ENCODE measurements at regions not wholly inside any gene's neighbourhood (a gene's known extent, or its start where the extent isn't known, plus 50 kb on each side); places are given as distances from the start of the nearest gene placed in this dataset.
"Not testable (repeated sequence)": the region's sequence is repeated elsewhere in the genome, so short reads cannot be mapped to it uniquely, and the experiment has no call there.

- ATAC-seq (replicated peaks; ENCODE audit: extremely low read depth, poor library complexity, severe bottlenecking): no peak
- DNase-seq (ENCODE audit: low spot score in 2 of 2): no peak
- no peaks in the 10 kb centered on the region for H3K9me3 Mint-ChIP-seq
- no peak overlapping the region for H3K27ac Mint-ChIP-seq (ENCODE audit: low read depth)
- H3K4me3 Mint-ChIP-seq: no peak overlapping the region
- H3K4me1 Mint-ChIP-seq: no peaks in the 10 kb centered on the region
- H3K27me3 Mint-ChIP-seq: peaks cover 14% of the 10 kb centered on the region
- no peaks in the 10 kb centered on the region for H3K36me3 Mint-ChIP-seq (ENCODE audit: insufficient read depth)
These were observed 109.5 kb downstream of the RPLP1 start for GRCh38 chr15:69562116-69562515.

- no peaks in the 10 kb centered on the region for H3K36me3 Mint-ChIP-seq (ENCODE audit: insufficient read depth)
- H3K4me3 Mint-ChIP-seq: no peak overlapping the region
- no peaks in the 10 kb centered on the region for H3K9me3 Mint-ChIP-seq
- ATAC-seq (replicated peaks; ENCODE audit: extremely low read depth, poor library complexity, severe bottlenecking): no peak
- no peak for DNase-seq (ENCODE audit: low spot score in 2 of 2)
- H3K27ac Mint-ChIP-seq (ENCODE audit: low read depth): no peak overlapping the region
- no peaks in the 10 kb centered on the region for H3K4me1 Mint-ChIP-seq
- H3K27me3 Mint-ChIP-seq: peaks cover 14% of the 10 kb centered on the region
These were observed 109.9 kb downstream of the RPLP1 start for GRCh38 chr15:69562564-69562963.

GRCh38 chr15:69565066-69565655 lies 112.5 kb downstream of the RPLP1 start:
- Mint-ChIP-seq H3K27ac (ENCODE audit: low read depth) (no peak overlapping the region), H3K27me3 (peaks cover 14% of the 10 kb centered on the region), H3K4me1 (no peaks in the 10 kb centered on the region), H3K36me3 (ENCODE audit: insufficient read depth) (no peaks in the 10 kb centered on the region), H3K4me3 (no peak overlapping the region), H3K9me3 (no peaks in the 10 kb centered on the region)
- ATAC-seq (replicated peaks; ENCODE audit: extremely low read depth, poor library complexity, severe bottlenecking) (no peak), DNase-seq (ENCODE audit: low spot score in 2 of 2) (no peak)

GRCh38 chr15:69567238-69567760 lies 114.7 kb downstream of the RPLP1 start:
- not testable (repeated sequence) for H3K4me1 Mint-ChIP-seq; DNase-seq (ENCODE audit: low spot score in 2 of 2); H3K9me3 Mint-ChIP-seq; H3K4me3 Mint-ChIP-seq; ATAC-seq (replicated peaks; ENCODE audit: extremely low read depth, poor library complexity, severe bottlenecking); H3K27ac Mint-ChIP-seq (ENCODE audit: low read depth); H3K27me3 Mint-ChIP-seq; H3K36me3 Mint-ChIP-seq (ENCODE audit: insufficient read depth)

- no peak overlapping the region for H3K4me3 Mint-ChIP-seq
- no peak overlapping the region for H3K27ac Mint-ChIP-seq (ENCODE audit: low read depth)
- ATAC-seq (replicated peaks; ENCODE audit: extremely low read depth, poor library complexity, severe bottlenecking): no peak
These were observed 115.8 kb downstream of the RPLP1 start for GRCh38 chr15:69568173-69569009.

GRCh38 chr15:69570454-69570853 lies 117.8 kb downstream of the RPLP1 start:
- ATAC-seq (replicated peaks; ENCODE audit: extremely low read depth, poor library complexity, severe bottlenecking): no peak
- no peak for DNase-seq (ENCODE audit: low spot score in 2 of 2)
- Mint-ChIP-seq H3K27ac (ENCODE audit: low read depth) (no peak overlapping the region), H3K27me3 (no peaks in the 10 kb centered on the region), H3K4me3 (no peak overlapping the region), H3K36me3 (ENCODE audit: insufficient read depth) (no peaks in the 10 kb centered on the region), H3K9me3 (no peaks in the 10 kb centered on the region), H3K4me1 (no peaks in the 10 kb centered on the region)

More at GRCh38 chr15:69568173-69569009, 115.8 kb downstream of the RPLP1 start:
- Mint-ChIP-seq H3K36me3 (ENCODE audit: insufficient read depth) (no peaks in the 10 kb centered on the region), H3K27me3 (no peaks in the 10 kb centered on the region), H3K9me3 (no peaks in the 10 kb centered on the region), H3K4me1 (no peaks in the 10 kb centered on the region)
- no peak for DNase-seq (ENCODE audit: low spot score in 2 of 2)

- Mint-ChIP-seq H3K4me3 (no peak overlapping the region), H3K4me1 (peaks cover 3% of the 10 kb centered on the region)
- ATAC-seq (replicated peaks; ENCODE audit: extremely low read depth, poor library complexity, severe bottlenecking): no peak
These were observed 118.4 kb downstream of the RPLP1 start for GRCh38 chr15:69570997-69571396.

GRCh38 chr15:69573278-69573677 lies 120.7 kb downstream of the RPLP1 start:
- H3K9me3 Mint-ChIP-seq; H3K27ac Mint-ChIP-seq (ENCODE audit: low read depth); H3K4me3 Mint-ChIP-seq; H3K27me3 Mint-ChIP-seq; DNase-seq (ENCODE audit: low spot score in 2 of 2); H3K36me3 Mint-ChIP-seq (ENCODE audit: insufficient read depth); ATAC-seq (replicated peaks; ENCODE audit: extremely low read depth, poor library complexity, severe bottlenecking): not testable (repeated sequence)
- peaks cover 22% of the 10 kb centered on the region for H3K4me1 Mint-ChIP-seq

More at GRCh38 chr15:69570997-69571396, 118.4 kb downstream of the RPLP1 start:
- H3K27me3 Mint-ChIP-seq: no peaks in the 10 kb centered on the region
- no peak overlapping the region for H3K27ac Mint-ChIP-seq (ENCODE audit: low read depth)
- no peaks in the 10 kb centered on the region for H3K36me3 Mint-ChIP-seq (ENCODE audit: insufficient read depth)
- no peaks in the 10 kb centered on the region for H3K9me3 Mint-ChIP-seq
- DNase-seq (ENCODE audit: low spot score in 2 of 2): no peak

- H3K27ac Mint-ChIP-seq (ENCODE audit: low read depth): no peak overlapping the region
- no peaks in the 10 kb centered on the region for H3K9me3 Mint-ChIP-seq
- no peak for ATAC-seq (replicated peaks; ENCODE audit: extremely low read depth, poor library complexity, severe bottlenecking)
- H3K27me3 Mint-ChIP-seq: no peaks in the 10 kb centered on the region
- H3K4me1 Mint-ChIP-seq: peaks cover 28% of the 10 kb centered on the region
- DNase-seq (ENCODE audit: low spot score in 2 of 2): no peak
- H3K4me3 Mint-ChIP-seq: no peak overlapping the region
- peaks cover 1% of the 10 kb centered on the region for H3K36me3 Mint-ChIP-seq (ENCODE audit: insufficient read depth)
These were observed 121.3 kb downstream of the RPLP1 start for GRCh38 chr15:69573815-69574475.

- DNase-seq (ENCODE audit: low spot score in 2 of 2) (no peak), ATAC-seq (replicated peaks; ENCODE audit: extremely low read depth, poor library complexity, severe bottlenecking) (no peak)
- no peaks in the 10 kb centered on the region for H3K9me3 Mint-ChIP-seq
- no peak overlapping the region for H3K4me3 Mint-ChIP-seq
- H3K36me3 Mint-ChIP-seq (ENCODE audit: insufficient read depth): peaks cover 1% of the 10 kb centered on the region
- peaks cover 28% of the 10 kb centered on the region for H3K4me1 Mint-ChIP-seq
- no peak overlapping the region for H3K27ac Mint-ChIP-seq (ENCODE audit: low read depth)
- no peaks in the 10 kb centered on the region for H3K27me3 Mint-ChIP-seq
These were observed 121.9 kb downstream of the RPLP1 start for GRCh38 chr15:69574506-69574905.

- no peak overlapping the region for H3K27ac Mint-ChIP-seq (ENCODE audit: low read depth)
- DNase-seq (ENCODE audit: low spot score in 2 of 2): no peak
- peaks cover 1% of the 10 kb centered on the region for H3K36me3 Mint-ChIP-seq (ENCODE audit: insufficient read depth)
- no peaks in the 10 kb centered on the region for H3K27me3 Mint-ChIP-seq
- H3K9me3 Mint-ChIP-seq: no peaks in the 10 kb centered on the region
- H3K4me3 Mint-ChIP-seq: no peak overlapping the region
- peaks cover 28% of the 10 kb centered on the region for H3K4me1 Mint-ChIP-seq
- ATAC-seq (replicated peaks; ENCODE audit: extremely low read depth, poor library complexity, severe bottlenecking): no peak
These were observed 122.8 kb downstream of the RPLP1 start for GRCh38 chr15:69575387-69575786.

- H3K36me3 Mint-ChIP-seq (ENCODE audit: insufficient read depth): peaks cover 1% of the 10 kb centered on the region
- ATAC-seq (replicated peaks; ENCODE audit: extremely low read depth, poor library complexity, severe bottlenecking): peak; percentile 74
- H3K27me3 Mint-ChIP-seq: no peaks in the 10 kb centered on the region
These were observed 123.5 kb downstream of the RPLP1 start for GRCh38 chr15:69576035-69576526.

More at GRCh38 chr15:69576035-69576526, 123.5 kb downstream of the RPLP1 start:
- Mint-ChIP-seq H3K27ac (ENCODE audit: low read depth) (no peak overlapping the region), H3K9me3 (no peaks in the 10 kb centered on the region), H3K4me1 (peaks cover 28% of the 10 kb centered on the region), H3K4me3 (no peak overlapping the region)
- DNase-seq (ENCODE audit: low spot score in 2 of 2): peak; percentile 58 to 60

Measured in central memory CD8-positive, alpha-beta T cell (primary cell).